Naive thymus-derived CD4-positive, alpha-beta T cell (primary cell): ENCODE measurements at regions not wholly inside any gene's neighbourhood (a gene's known extent, or its start where the extent isn't known, plus 50 kb on each side); places are given as distances from the start of the nearest gene placed in this dataset.

Experiments
- ATAC-seq: fragments of 150-1000 bp; cut with Tn5 transposase; 2 replicates; pipeline ENCODE4 v1.10.0; 2021; ENCODE audit warnings: mild to moderate bottlenecking, moderate library complexity
- CTCF ChIA-PET: fragments of 350-600 bp; sonication (Branson Sonifier 250); formaldehyde crosslinking; loops from one replicate; lab custom pipeline; 2021; ENCODE audit warnings: antibody characterized with exemption; lab: Charles Lee
- POLR2A ChIA-PET: fragments of 350-600 bp; sonication (Branson Sonifier 250); formaldehyde crosslinking; loops from one replicate; lab custom pipeline; 2021; ENCODE audit warnings: antibody characterized with exemption, inconsistent platforms; lab: Charles Lee
- DNase-seq, 9 donors: peaks; one replicate each; pipeline versions ENCODE4 v3.0.0 to v3.0.0-alpha.2; 2020 to 2022; ENCODE audit warnings: mixed read lengths in 1 of 9
- H3K27ac ChIP-seq: one replicate; pipeline ENCODE4 v1.7.0; 2013; ENCODE audit warnings: mild to moderate bottlenecking, low read depth, low read length, moderate library complexity
- H3K27me3 ChIP-seq, 2 donors: one replicate each; pipeline ENCODE4 v1.7.0; 2013; ENCODE audit warnings: low read length in 2 of 2, mild to moderate bottlenecking in 2 of 2, moderate library complexity in 2 of 2; ENCODE audit not compliant: control insufficient read depth in 2 of 2, insufficient read depth in 2 of 2
- H3K36me3 ChIP-seq, 3 experiments: 1 replicate in 2 of 3; 2 replicates in 1 of 3; pipeline ENCODE4 v1.7.0; 2013; ENCODE audit warnings: low read length in 3 of 3, mild to moderate bottlenecking in 3 of 3, moderate library complexity in 1 of 3; ENCODE audit not compliant: insufficient read depth in 3 of 3, control insufficient read depth in 2 of 3
- H3K4me1 ChIP-seq, 2 donors: one replicate each; pipeline ENCODE4 v1.7.0; 2013; ENCODE audit warnings: low read length in 2 of 2, mild to moderate bottlenecking in 2 of 2, moderate library complexity in 1 of 2; ENCODE audit not compliant: control insufficient read depth in 2 of 2, insufficient read depth in 2 of 2
- H3K4me3 ChIP-seq: 2 replicates; pipeline ENCODE4 v1.7.0; 2013; ENCODE audit warnings: mild to moderate bottlenecking, low read length
- H3K9me3 ChIP-seq, 3 experiments: 1 replicate in 2 of 3; 2 replicates in 1 of 3; pipeline ENCODE4 v1.7.0; 2013; ENCODE audit warnings: low read length in 3 of 3; ENCODE audit not compliant: control insufficient read depth in 2 of 3
- H3K27ac Mint-ChIP-seq, 9 donors: one replicate each; pipeline ENCODE4 v1.8.0; 2020 to 2022; ENCODE audit warnings: mixed read lengths in 9 of 9, mild to moderate bottlenecking in 8 of 9, moderate library complexity in 5 of 9, inconsistent platforms in 2 of 9
- H3K27me3 Mint-ChIP-seq, 5 donors: one replicate each; pipeline ENCODE4 v1.8.0; 2021 to 2022; ENCODE audit warnings: mixed read lengths in 5 of 5, mild to moderate bottlenecking in 1 of 5
- H3K36me3 Mint-ChIP-seq, 5 donors: one replicate each; pipeline ENCODE4 v1.8.0; 2020 to 2022; ENCODE audit warnings: mixed read lengths in 5 of 5, mild to moderate bottlenecking in 3 of 5, inconsistent platforms in 1 of 5
- H3K4me1 Mint-ChIP-seq, 7 donors: one replicate each; pipeline ENCODE4 v1.8.0; 2020 to 2022; ENCODE audit warnings: mixed read lengths in 7 of 7, mild to moderate bottlenecking in 3 of 7, inconsistent platforms in 1 of 7
- H3K4me3 Mint-ChIP-seq, 10 donors: one replicate each; pipeline ENCODE4 v1.8.0; 2020 to 2022; ENCODE audit warnings: mild to moderate bottlenecking in 10 of 10, mixed read lengths in 10 of 10, moderate library complexity in 6 of 10, inconsistent platforms in 2 of 10
- H3K9me3 Mint-ChIP-seq, 11 donors: one replicate each; pipeline ENCODE4 v1.8.0; 2020 to 2022; ENCODE audit warnings: mixed read lengths in 11 of 11, mild to moderate bottlenecking in 4 of 11, inconsistent platforms in 1 of 11, moderate library complexity in 1 of 11
- intact Hi-C, 2 donors: fragments of 100-400 bp; cut with micrococcal nuclease; formaldehyde crosslinking; loops; one replicate each; pipeline ENCODE4 v1.15.1; 2023

- H3K4me1 Mint-ChIP-seq, result peaks cover 0 to 2% (median 0%) of the 10 kb centered on the region in 7 donors
- no peaks in the 10 kb centered on the region for H3K36me3 ChIP-seq
- H3K9me3 ChIP-seq, result no peaks in the 10 kb centered on the region
- peaks cover 0 to 18% (median 3%) of the 10 kb centered on the region in 11 donors for H3K9me3 Mint-ChIP-seq
- DNase-seq, result no peak
- H3K27me3 Mint-ChIP-seq, result no peaks in the 10 kb centered on the region
- H3K27me3 ChIP-seq, result no peaks in the 10 kb centered on the region
- no peak overlapping the region for H3K4me3 Mint-ChIP-seq
- H3K27ac Mint-ChIP-seq, result no peak overlapping the region
- ChIA-PET POLR2A (no interaction called here), CTCF (no interaction called here)
- intact Hi-C loops, result no loop called here
- no peak overlapping the region for H3K4me3 ChIP-seq
- no peak overlapping the region for H3K27ac ChIP-seq
- no peaks in the 10 kb centered on the region for H3K4me1 ChIP-seq
- no peak for ATAC-seq
- H3K36me3 Mint-ChIP-seq, result no peaks in the 10 kb centered on the region
Measured at GRCh38 chr2:144826105-144826504, 306.2 kb upstream of the ZEB2 start.

GRCh38 chr2:144825331-144826020, 305.6 kb upstream of the ZEB2 start:
- Histone ChIP-seq H3K4me1 (no peaks in the 10 kb centered on the region), H3K27me3 (no peaks in the 10 kb centered on the region), H3K9me3 (no peaks in the 10 kb centered on the region), H3K36me3 (no peaks in the 10 kb centered on the region), H3K4me3 (no peak overlapping the region), H3K27ac (no peak overlapping the region)
- no peak for DNase-seq
- Mint-ChIP-seq H3K4me3 (no peak overlapping the region), H3K27ac (no peak overlapping the region), H3K36me3 (no peaks in the 10 kb centered on the region), H3K9me3 (peaks cover 0 to 18% (median 3%) of the 10 kb centered on the region in 11 donors), H3K27me3 (no peaks in the 10 kb centered on the region), H3K4me1 (peaks cover 0 to 2% (median 0%) of the 10 kb centered on the region in 7 donors)
- intact Hi-C loops, result no loop called here
- ChIA-PET CTCF (no interaction called here), POLR2A (no interaction called here)
- ATAC-seq, result no peak

DNA sequence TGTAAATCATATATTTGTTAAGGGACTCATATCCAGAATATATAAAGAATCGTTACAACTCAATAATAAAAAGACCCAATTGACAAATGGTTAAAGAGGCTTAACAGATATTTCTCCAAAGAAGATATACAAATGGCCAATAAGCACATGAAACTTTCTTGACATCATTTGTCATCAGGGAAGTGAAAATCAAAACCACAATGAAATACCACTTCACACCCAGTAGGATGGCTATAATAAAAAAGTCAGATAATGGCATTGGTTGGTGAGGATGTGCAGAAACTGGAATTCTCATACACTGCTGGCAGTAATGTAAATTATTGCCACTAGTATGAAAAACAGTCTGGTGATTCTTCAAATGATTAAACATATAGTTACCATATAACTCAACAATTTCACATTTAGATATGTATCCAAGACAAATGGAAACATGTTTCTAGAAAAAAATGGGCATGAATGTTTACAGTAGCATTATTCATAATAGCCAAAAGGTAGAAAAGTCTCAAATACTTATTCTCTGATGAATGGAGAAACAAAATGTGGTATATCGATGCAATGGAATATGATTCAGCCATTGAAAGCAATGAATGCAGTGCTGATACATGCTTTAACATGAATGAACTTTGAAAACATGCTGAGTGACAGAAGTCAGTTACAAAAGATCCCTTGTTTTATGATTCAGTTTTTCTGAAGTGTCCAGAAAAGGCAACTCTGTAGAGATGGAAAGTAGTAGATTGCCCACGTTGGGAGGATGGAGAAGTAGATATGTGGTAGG, 304.6 kb upstream of the ZEB2 start:
- intact Hi-C loops, result no loop called here
- CTCF ChIA-PET, result no interaction called here
- ATAC-seq, result no peak

GRCh38 chr2:144822966-144823365, 303.0 kb upstream of the ZEB2 start:
- H3K27me3 ChIP-seq, result no peaks in the 10 kb centered on the region
- H3K9me3 Mint-ChIP-seq, result peaks cover 0 to 23% (median 5%) of the 10 kb centered on the region in 11 donors
- intact Hi-C loops, result no loop called here
- H3K27ac Mint-ChIP-seq, result no peak overlapping the region
- ChIA-PET POLR2A (no interaction called here), CTCF (no interaction called here)
- peaks cover 0 to under 1% (median 0%) of the 10 kb centered on the region in 5 donors for H3K27me3 Mint-ChIP-seq
- H3K4me3 ChIP-seq, result no peak overlapping the region
- no peak overlapping the region for H3K4me3 Mint-ChIP-seq
- no peaks in the 10 kb centered on the region for H3K36me3 ChIP-seq
- peaks cover 0 to 2% (median 0%) of the 10 kb centered on the region in 7 donors for H3K4me1 Mint-ChIP-seq
- H3K36me3 Mint-ChIP-seq, result no peaks in the 10 kb centered on the region
- H3K4me1 ChIP-seq, result no peaks in the 10 kb centered on the region
- ATAC-seq (no peak), DNase-seq (no peak)
- H3K27ac ChIP-seq, result no peak overlapping the region
- no peaks in the 10 kb centered on the region for H3K9me3 ChIP-seq

More for the DNA sequence above, 304.6 kb upstream of the ZEB2 start:
- H3K27me3 ChIP-seq, result no peaks in the 10 kb centered on the region
- Mint-ChIP-seq H3K27me3 (no peaks in the 10 kb centered on the region), H3K9me3 (peaks cover 0 to 23% (median 5%) of the 10 kb centered on the region in 11 donors), H3K27ac (no peak overlapping the region), H3K4me3 (no peak overlapping the region), H3K36me3 (no peaks in the 10 kb centered on the region), H3K4me1 (peaks cover 0 to 2% (median 0%) of the 10 kb centered on the region in 7 donors)
- DNase-seq, result no peak
- no peaks in the 10 kb centered on the region for H3K36me3 ChIP-seq
- H3K4me3 ChIP-seq, result no peak overlapping the region
- H3K9me3 ChIP-seq, result no peaks in the 10 kb centered on the region
- no peaks in the 10 kb centered on the region for H3K4me1 ChIP-seq
- H3K27ac ChIP-seq, result no peak overlapping the region
- POLR2A ChIA-PET, result no interaction called here

DNA sequence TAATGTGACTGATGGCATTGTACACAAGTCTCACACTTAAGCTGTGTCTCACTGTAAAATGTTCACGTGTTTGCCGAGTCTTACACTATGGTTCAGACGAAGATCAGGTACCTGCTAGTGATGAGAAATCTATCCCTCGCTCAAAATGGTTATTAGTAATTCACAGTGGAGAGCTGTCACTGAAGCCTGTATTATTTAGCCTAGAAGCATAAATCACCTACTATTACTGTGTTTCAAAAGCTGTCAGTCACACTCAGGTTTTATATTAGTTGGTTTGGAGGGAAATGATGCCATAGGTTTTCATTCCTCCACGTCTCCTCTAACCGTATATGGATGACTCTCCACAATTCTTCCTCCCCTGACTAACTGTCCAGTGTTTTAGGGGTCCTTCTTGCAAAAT, 292.4 kb upstream of the ZEB2 start:
- Histone ChIP-seq H3K36me3 (no peaks in the 10 kb centered on the region), H3K9me3 (no peaks in the 10 kb centered on the region), H3K27me3 (peaks cover 4 to 5% of the 10 kb centered on the region in 2 donors), H3K4me1 (no peaks in the 10 kb centered on the region), H3K27ac (no peak overlapping the region), H3K4me3 (no peak overlapping the region)
- intact Hi-C loops, result no loop called here
- ChIA-PET CTCF (no interaction called here), POLR2A (no interaction called here)
- no peak overlapping the region for H3K27ac Mint-ChIP-seq
- no peaks in the 10 kb centered on the region for H3K36me3 Mint-ChIP-seq
- H3K4me1 Mint-ChIP-seq, result no peaks in the 10 kb centered on the region
- no peak for ATAC-seq
- no peak for DNase-seq
- H3K4me3 Mint-ChIP-seq, result no peak overlapping the region
- peaks cover 0 to 6% (median 2%) of the 10 kb centered on the region in 5 donors for H3K27me3 Mint-ChIP-seq
- no peaks in the 10 kb centered on the region for H3K9me3 Mint-ChIP-seq

- ChIA-PET CTCF (no interaction called here), POLR2A (no interaction called here)
- intact Hi-C loops, result no loop called here
- H3K4me3 ChIP-seq, result no peak overlapping the region
- Mint-ChIP-seq H3K9me3 (no peaks in the 10 kb centered on the region), H3K36me3 (no peaks in the 10 kb centered on the region), H3K27ac (no peak overlapping the region), H3K4me3 (no peak overlapping the region), H3K4me1 (no peaks in the 10 kb centered on the region), H3K27me3 (no peaks in the 10 kb centered on the region)
- H3K27me3 ChIP-seq, result no peaks in the 10 kb centered on the region
- no peak for ATAC-seq
- H3K36me3 ChIP-seq, result no peaks in the 10 kb centered on the region
- H3K4me1 ChIP-seq, result no peaks in the 10 kb centered on the region
- no peak overlapping the region for H3K27ac ChIP-seq
- DNase-seq, result no peak
- H3K9me3 ChIP-seq, result no peaks in the 10 kb centered on the region
Measured at GRCh38 chr2:144801766-144802165, 281.8 kb upstream of the ZEB2 start.

- Mint-ChIP-seq H3K4me3 (no peak overlapping the region), H3K27ac (no peak overlapping the region)
- intact Hi-C loops, result no loop called here
Measured at GRCh38 chr2:144801325-144801724, 281.4 kb upstream of the ZEB2 start.

More at GRCh38 chr2:144801325-144801724, 281.4 kb upstream of the ZEB2 start:
- Histone ChIP-seq H3K27me3 (no peaks in the 10 kb centered on the region), H3K9me3 (no peaks in the 10 kb centered on the region), H3K36me3 (no peaks in the 10 kb centered on the region), H3K27ac (no peak overlapping the region), H3K4me1 (no peaks in the 10 kb centered on the region), H3K4me3 (no peak overlapping the region)
- no peaks in the 10 kb centered on the region for H3K27me3 Mint-ChIP-seq
- H3K4me1 Mint-ChIP-seq, result no peaks in the 10 kb centered on the region
- POLR2A ChIA-PET, result no interaction called here
- CTCF ChIA-PET, result no interaction called here
- no peaks in the 10 kb centered on the region for H3K36me3 Mint-ChIP-seq
- DNase-seq (no peak), ATAC-seq (no peak)
- no peaks in the 10 kb centered on the region for H3K9me3 Mint-ChIP-seq
